H9 (cell line): ENCODE measurements at regions not wholly inside any gene's neighbourhood (a gene's known extent, or its start where the extent isn't known, plus 50 kb on each side); places are given as distances from the start of the nearest gene placed in this dataset.

Experiments
- DNase-seq: peaks from one replicate; pipeline ENCODE4 v3.0.0-alpha.2; 2017
- H2AFZ ChIP-seq: one replicate; pipeline ENCODE4 v1.6.1; 2013; ENCODE audit warnings: mild to moderate bottlenecking, low read length, control low read depth, moderate library complexity
- H2AK5ac ChIP-seq: 2 replicates; pipeline ENCODE4 v1.6.1; 2013; ENCODE audit warnings: low read length, control low read depth, mixed read lengths; ENCODE audit not compliant: insufficient read length
- H2BK120ac ChIP-seq: one replicate; pipeline ENCODE4 v1.6.1; 2013; ENCODE audit warnings: low read depth, mild to moderate bottlenecking, low read length, control low read depth, inconsistent platforms; ENCODE audit not compliant: poor library complexity, severe bottlenecking
- H2BK12ac ChIP-seq: 2 replicates; pipeline ENCODE4 v1.6.1; 2013; ENCODE audit warnings: low read length, control low read depth, mixed read lengths, low read depth; ENCODE audit not compliant: insufficient read length
- H2BK15ac ChIP-seq: 2 replicates; pipeline ENCODE4 v1.6.1; 2013; ENCODE audit warnings: low read depth, low read length, control low read depth
- H2BK20ac ChIP-seq: one replicate; pipeline ENCODE4 v1.6.1; 2013; ENCODE audit warnings: low read depth, mild to moderate bottlenecking, low read length, control low read depth, inconsistent platforms; ENCODE audit not compliant: poor library complexity, severe bottlenecking
- H2BK5ac ChIP-seq: 2 replicates; pipeline ENCODE4 v1.6.1; 2013; ENCODE audit warnings: low read length, control low read depth, mixed read lengths; ENCODE audit not compliant: insufficient read length
- H3K14ac ChIP-seq: 2 replicates; pipeline ENCODE4 v1.6.1; 2013; ENCODE audit warnings: low read length, control low read depth; ENCODE audit not compliant: insufficient read depth
- H3K18ac ChIP-seq: 2 replicates; pipeline ENCODE4 v1.6.1; 2013; ENCODE audit warnings: low read depth, mild to moderate bottlenecking, mixed read lengths, low read length, control low read depth; ENCODE audit not compliant: insufficient read length
- H3K23ac ChIP-seq: 2 replicates; pipeline ENCODE4 v1.6.1; 2013; ENCODE audit warnings: low read length, control low read depth, mixed read lengths, low read depth; ENCODE audit not compliant: insufficient read length
- H3K23me2 ChIP-seq: 2 replicates; pipeline ENCODE4 v1.6.1; 2013; ENCODE audit warnings: low read depth, mild to moderate bottlenecking, mixed read lengths, low read length, control low read depth; ENCODE audit not compliant: insufficient read length, poor library complexity, severe bottlenecking
- H3K27ac ChIP-seq: 2 replicates; pipeline ENCODE4 v1.5.1; 2013; ENCODE audit warnings: low read length, control low read depth, mixed read lengths, low read depth; ENCODE audit not compliant: insufficient read length
- H3K27me3 ChIP-seq: 2 replicates; pipeline ENCODE4 v1.6.1; 2013; ENCODE audit warnings: low read length, control low read depth, inconsistent platforms; ENCODE audit not compliant: insufficient read depth
- H3K4ac ChIP-seq: 2 replicates; pipeline ENCODE4 v1.6.1; 2013; ENCODE audit warnings: low read depth, mild to moderate bottlenecking, control low read depth, inconsistent platforms, low read length, moderate library complexity
- H3K4me1 ChIP-seq: 2 replicates; pipeline ENCODE4 v1.6.1; 2013; ENCODE audit warnings: low read length, control low read depth, inconsistent platforms; ENCODE audit not compliant: insufficient read depth
- H3K4me2 ChIP-seq: 2 replicates; pipeline ENCODE4 v1.6.1; 2013; ENCODE audit warnings: low read length, control low read depth, mixed read lengths; ENCODE audit not compliant: insufficient read length, insufficient read depth
- H3K56ac ChIP-seq: 2 replicates; pipeline ENCODE4 v1.6.1; 2013; ENCODE audit warnings: low read depth, mild to moderate bottlenecking, mixed read lengths, low read length, control low read depth; ENCODE audit not compliant: insufficient read length
- H3K79me1 ChIP-seq: 2 replicates; pipeline ENCODE4 v1.6.1; 2013; ENCODE audit warnings: low read depth, mild to moderate bottlenecking, moderate library complexity, low read length, control low read depth, inconsistent platforms; ENCODE audit not compliant: insufficient read depth, poor library complexity, severe bottlenecking
- H3K79me2 ChIP-seq: 2 replicates; pipeline ENCODE4 v1.6.1; 2013; ENCODE audit warnings: low read length, control low read depth, inconsistent platforms; ENCODE audit not compliant: insufficient read depth
- H3K9ac ChIP-seq: 2 replicates; pipeline ENCODE4 v1.6.1; 2013; ENCODE audit warnings: low read length, control low read depth, mixed read lengths; ENCODE audit not compliant: insufficient read length; ENCODE audit errors: extremely low read depth
- H3K9me3 ChIP-seq: one replicate; pipeline ENCODE4 v1.6.1; 2013; ENCODE audit warnings: low read depth, low read length, inconsistent platforms; ENCODE audit not compliant: control insufficient read depth
- H3T11ph ChIP-seq: one replicate; pipeline ENCODE4 v1.6.1; 2013; ENCODE audit warnings: mild to moderate bottlenecking, low read length, control low read depth, inconsistent platforms
- H4K20me1 ChIP-seq: one replicate; pipeline ENCODE4 v1.6.1; 2013; ENCODE audit not compliant: control insufficient read depth, insufficient read length, insufficient read depth
- H4K5ac ChIP-seq: 2 replicates; pipeline ENCODE4 v1.6.1; 2013; ENCODE audit warnings: low read depth, mild to moderate bottlenecking, mixed read lengths, low read length, control low read depth; ENCODE audit not compliant: insufficient read length
- H4K8ac ChIP-seq: replicated peaks from 2 replicates; pipeline ENCODE4 v1.6.1; 2013; ENCODE audit warnings: low read length, control low read depth, mixed read lengths, low read depth; ENCODE audit not compliant: insufficient read length
- H4K91ac ChIP-seq: 2 replicates; pipeline ENCODE4 v1.6.1; 2013; ENCODE audit warnings: low read depth, mild to moderate bottlenecking, moderate library complexity, mixed read lengths, low read length, control low read depth; ENCODE audit not compliant: insufficient read length
- H3K27ac Mint-ChIP-seq, 3 experiments: 2 replicates in 2 of 3; 3 replicates in 1 of 3; pipeline ENCODE4 v1.8.0; 2020 to 2021; ENCODE audit warnings: mixed read lengths in 3 of 3, mild to moderate bottlenecking in 1 of 3, moderate library complexity in 1 of 3
- H3K27me3 Mint-ChIP-seq: 2 replicates; pipeline ENCODE4 v1.8.0; 2021; ENCODE audit warnings: low read depth, mild to moderate bottlenecking, moderate library complexity, mixed read lengths
- H3K36me3 Mint-ChIP-seq, 3 experiments: 2 replicates in 2 of 3; 3 replicates in 1 of 3; pipeline ENCODE4 v1.8.0; 2020 to 2021; ENCODE audit warnings: low read depth in 3 of 3, mixed read lengths in 3 of 3; ENCODE audit not compliant: insufficient read depth in 1 of 3
- H3K4me1 Mint-ChIP-seq, 2 experiments: 2 replicates each; pipeline ENCODE4 v1.8.0; 2020; ENCODE audit warnings: mixed read lengths in 2 of 2
- H3K4me3 Mint-ChIP-seq, 2 experiments: 2 replicates in 1 of 2; 3 replicates in 1 of 2; pipeline ENCODE4 v1.8.0; 2020 to 2021; ENCODE audit warnings: mild to moderate bottlenecking in 2 of 2, mixed read lengths in 2 of 2, moderate library complexity in 1 of 2
- H3K9me3 Mint-ChIP-seq, 2 experiments: 2 replicates in 1 of 2; 3 replicates in 1 of 2; pipeline ENCODE4 v1.8.0; 2020; ENCODE audit warnings: mild to moderate bottlenecking in 2 of 2, mixed read lengths in 2 of 2, moderate library complexity in 1 of 2
- WGBS: extraction: QIAGEN DNeasy Blood & Tissue Kit; methylation state at CpG from one replicate; pipeline ENCODE4 v1.1.7; 2013; ENCODE audit warnings: missing lambda C conversion rate, low lambda C conversion rate, mixed read lengths; ENCODE audit not compliant: insufficient read length; ENCODE audit errors: extremely low coverage; 5-methylcytosine and 5-hydroxymethylcytosine counted together
- TF ChIP-seq, protein P1 (sequence below): fragments of 200-600 bp; sonication (generic); conservative IDR thresholded peaks from 3 replicates; pipeline ENCODE4 v1.8.0; 2021; ENCODE audit warnings: antibody characterized with exemption, mild to moderate bottlenecking

DNA sequence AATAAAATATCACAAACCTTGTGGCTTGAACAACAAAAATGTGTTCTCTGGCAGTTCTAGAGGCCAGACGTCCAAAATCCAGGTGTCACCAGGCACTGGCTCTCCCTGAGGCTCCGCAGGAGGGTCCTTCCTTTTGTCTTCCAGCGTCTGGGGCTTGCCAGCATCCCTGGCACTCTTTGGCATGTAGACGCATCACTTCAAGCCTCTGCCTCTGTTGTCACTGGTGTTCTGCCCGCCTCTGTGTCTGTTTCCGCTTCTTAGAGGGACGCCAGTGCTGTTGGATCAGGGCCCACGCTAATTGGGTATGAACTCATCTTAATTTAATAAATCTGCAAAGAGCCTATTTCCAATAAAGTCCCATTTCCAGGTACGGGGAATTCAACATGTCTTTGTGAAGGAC is 273.7 kb upstream of the C1orf174 start:
- no peak for DNase-seq
- TF ChIP-seq, protein P1, sequence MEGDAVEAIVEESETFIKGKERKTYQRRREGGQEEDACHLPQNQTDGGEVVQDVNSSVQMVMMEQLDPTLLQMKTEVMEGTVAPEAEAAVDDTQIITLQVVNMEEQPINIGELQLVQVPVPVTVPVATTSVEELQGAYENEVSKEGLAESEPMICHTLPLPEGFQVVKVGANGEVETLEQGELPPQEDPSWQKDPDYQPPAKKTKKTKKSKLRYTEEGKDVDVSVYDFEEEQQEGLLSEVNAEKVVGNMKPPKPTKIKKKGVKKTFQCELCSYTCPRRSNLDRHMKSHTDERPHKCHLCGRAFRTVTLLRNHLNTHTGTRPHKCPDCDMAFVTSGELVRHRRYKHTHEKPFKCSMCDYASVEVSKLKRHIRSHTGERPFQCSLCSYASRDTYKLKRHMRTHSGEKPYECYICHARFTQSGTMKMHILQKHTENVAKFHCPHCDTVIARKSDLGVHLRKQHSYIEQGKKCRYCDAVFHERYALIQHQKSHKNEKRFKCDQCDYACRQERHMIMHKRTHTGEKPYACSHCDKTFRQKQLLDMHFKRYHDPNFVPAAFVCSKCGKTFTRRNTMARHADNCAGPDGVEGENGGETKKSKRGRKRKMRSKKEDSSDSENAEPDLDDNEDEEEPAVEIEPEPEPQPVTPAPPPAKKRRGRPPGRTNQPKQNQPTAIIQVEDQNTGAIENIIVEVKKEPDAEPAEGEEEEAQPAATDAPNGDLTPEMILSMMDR = no peak
- no peaks in the 10 kb centered on the region for H3K79me1 ChIP-seq
- H2BK12ac ChIP-seq = no peak overlapping the region
- no peak overlapping the region for H2AK5ac ChIP-seq
- H3K23me2 ChIP-seq = no peaks in the 10 kb centered on the region
- no peak overlapping the region for H3K23ac ChIP-seq
- H3K14ac ChIP-seq = no peak overlapping the region
- Mint-ChIP-seq H3K4me1 (peaks cover 44 to 52% of the 10 kb centered on the region in 2 experiments), H3K36me3 (peaks cover 0 to 7% (median 2%) of the 10 kb centered on the region in 3 experiments; a peak in 3 of 7 replicates), H3K9me3 (peaks cover 0 to 3% of the 10 kb centered on the region in 2 experiments; a peak in 1 of 5 replicates), H3K27ac (no peak overlapping the region), H3K27me3 (peaks cover 20% of the 10 kb centered on the region), H3K4me3 (no peak overlapping the region)
- H2BK5ac ChIP-seq = no peak overlapping the region
- WGBS = no CpG with 5 or more reads among the region's 9 CpGs
- H3K79me2 ChIP-seq = no peaks in the 10 kb centered on the region
- H2AFZ ChIP-seq = no peak overlapping the region
- H3K27me3 ChIP-seq = no peaks in the 10 kb centered on the region
- no peak overlapping the region for H3K56ac ChIP-seq
- H3K27ac ChIP-seq = no peak overlapping the region
- no peak overlapping the region for H4K91ac ChIP-seq
- H3K4me1 ChIP-seq = peaks cover 4% of the 10 kb centered on the region; the same call in 1 of the 2 replicates
- H3K9me3 ChIP-seq = no peaks in the 10 kb centered on the region
- no peak overlapping the region for H4K5ac ChIP-seq
- H3K18ac ChIP-seq = no peak overlapping the region
- no peak overlapping the region for H2BK120ac ChIP-seq
- no peaks in the 10 kb centered on the region for H4K20me1 ChIP-seq
- H2BK20ac ChIP-seq = no peak overlapping the region
- H4K8ac ChIP-seq = no peak overlapping the region
- no peak overlapping the region for H3K4me2 ChIP-seq
- no peak overlapping the region for H2BK15ac ChIP-seq
- H3T11ph ChIP-seq = no peak overlapping the region
- no peak overlapping the region for H3K9ac ChIP-seq
- no peak overlapping the region for H3K4ac ChIP-seq
